AG09319 (cell line): ENCODE measurements at regions not wholly inside any gene's neighbourhood (a gene's known extent, or its start where the extent isn't known, plus 50 kb on each side); places are given as distances from the start of the nearest gene placed in this dataset.

Experiments used
- DNase-seq: peaks from one replicate; pipeline ENCODE4 v3.0.0-alpha.2; 2010; ENCODE audit warnings: low read depth; ENCODE audit errors: extremely low read depth
- TF ChIP-seq, protein P1 (sequence below): IDR thresholded peaks from 2 replicates; pipeline ENCODE4 v1.5.1; 2011; ENCODE audit warnings: low read depth, mild to moderate bottlenecking, inconsistent platforms, low read length, moderate library complexity

DNA sequence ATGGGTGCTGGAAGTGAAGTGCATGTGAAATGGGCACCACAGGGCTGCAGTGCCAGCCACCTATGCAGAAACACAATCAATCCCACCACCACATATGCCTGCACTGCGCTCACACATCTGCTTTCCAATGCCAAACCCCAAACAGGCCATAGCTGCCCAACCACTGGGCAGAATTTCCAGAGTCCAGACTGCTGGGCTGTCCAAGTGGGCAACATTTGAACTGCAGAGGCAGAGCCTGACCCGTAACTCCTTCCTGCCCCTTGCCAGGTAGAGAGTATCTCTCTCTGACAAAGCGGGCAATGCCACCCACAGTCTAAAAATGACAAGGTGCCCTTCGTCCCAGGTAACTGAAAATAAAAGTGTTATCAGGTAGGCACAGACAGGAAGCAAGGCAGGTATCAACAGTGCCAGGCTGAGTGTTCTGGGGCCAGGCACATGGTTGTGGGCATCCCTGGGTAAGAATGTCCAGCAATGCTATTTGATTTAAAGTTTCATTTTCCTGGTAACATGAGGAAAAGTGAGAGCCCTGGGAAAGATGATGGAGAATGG, 79.5 kb downstream of the FOXA2 start:
- no peak for DNase-seq
- TF ChIP-seq, protein P1, sequence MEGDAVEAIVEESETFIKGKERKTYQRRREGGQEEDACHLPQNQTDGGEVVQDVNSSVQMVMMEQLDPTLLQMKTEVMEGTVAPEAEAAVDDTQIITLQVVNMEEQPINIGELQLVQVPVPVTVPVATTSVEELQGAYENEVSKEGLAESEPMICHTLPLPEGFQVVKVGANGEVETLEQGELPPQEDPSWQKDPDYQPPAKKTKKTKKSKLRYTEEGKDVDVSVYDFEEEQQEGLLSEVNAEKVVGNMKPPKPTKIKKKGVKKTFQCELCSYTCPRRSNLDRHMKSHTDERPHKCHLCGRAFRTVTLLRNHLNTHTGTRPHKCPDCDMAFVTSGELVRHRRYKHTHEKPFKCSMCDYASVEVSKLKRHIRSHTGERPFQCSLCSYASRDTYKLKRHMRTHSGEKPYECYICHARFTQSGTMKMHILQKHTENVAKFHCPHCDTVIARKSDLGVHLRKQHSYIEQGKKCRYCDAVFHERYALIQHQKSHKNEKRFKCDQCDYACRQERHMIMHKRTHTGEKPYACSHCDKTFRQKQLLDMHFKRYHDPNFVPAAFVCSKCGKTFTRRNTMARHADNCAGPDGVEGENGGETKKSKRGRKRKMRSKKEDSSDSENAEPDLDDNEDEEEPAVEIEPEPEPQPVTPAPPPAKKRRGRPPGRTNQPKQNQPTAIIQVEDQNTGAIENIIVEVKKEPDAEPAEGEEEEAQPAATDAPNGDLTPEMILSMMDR: no peak

DNA sequence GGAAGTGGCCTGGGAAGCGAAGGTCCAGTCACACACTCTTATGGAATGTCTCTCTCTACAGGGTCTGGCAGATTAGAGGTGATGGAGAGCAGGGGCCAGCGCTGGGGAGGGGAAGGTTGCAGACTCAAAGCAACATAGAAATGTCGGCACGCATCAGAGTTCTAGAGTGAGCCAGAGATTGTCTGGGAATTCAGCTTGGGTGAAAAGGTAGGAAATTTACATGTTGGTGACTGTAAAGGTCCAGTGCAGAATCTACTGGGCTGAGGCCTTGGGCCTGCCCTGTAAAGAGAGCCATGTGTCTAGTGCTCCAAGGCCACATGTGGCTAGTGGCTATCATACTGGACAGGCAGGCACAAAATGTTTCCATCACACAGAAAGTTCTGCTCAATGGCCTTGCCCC, 80.8 kb downstream of the FOXA2 start:
- no peak for DNase-seq
- TF ChIP-seq, protein P1: no peak

DNA sequence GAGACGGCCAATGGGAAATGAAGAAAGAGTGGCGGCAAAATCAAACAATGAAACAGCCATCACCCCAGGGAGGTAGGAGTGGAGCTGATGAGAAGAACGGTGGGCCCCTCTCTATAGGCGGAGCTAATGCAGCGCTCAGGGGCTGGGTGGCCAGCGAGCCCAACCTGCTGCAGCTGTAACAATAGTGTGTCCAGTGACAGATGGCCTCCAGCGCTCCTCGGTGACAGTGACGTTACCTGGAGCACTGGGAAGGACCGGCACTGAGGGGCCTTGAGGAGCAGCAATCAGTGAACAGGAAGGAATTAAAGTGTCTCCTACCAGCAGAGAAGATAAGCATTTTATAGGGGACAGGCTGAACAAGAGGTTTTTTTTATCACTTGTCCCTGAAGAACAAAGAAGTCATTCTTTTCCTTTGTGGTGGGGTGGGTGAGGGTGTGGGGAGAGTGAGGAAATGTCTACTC, 81.6 kb downstream of the FOXA2 start:
- TF ChIP-seq, protein P1: no peak
- no peak for DNase-seq

DNA sequence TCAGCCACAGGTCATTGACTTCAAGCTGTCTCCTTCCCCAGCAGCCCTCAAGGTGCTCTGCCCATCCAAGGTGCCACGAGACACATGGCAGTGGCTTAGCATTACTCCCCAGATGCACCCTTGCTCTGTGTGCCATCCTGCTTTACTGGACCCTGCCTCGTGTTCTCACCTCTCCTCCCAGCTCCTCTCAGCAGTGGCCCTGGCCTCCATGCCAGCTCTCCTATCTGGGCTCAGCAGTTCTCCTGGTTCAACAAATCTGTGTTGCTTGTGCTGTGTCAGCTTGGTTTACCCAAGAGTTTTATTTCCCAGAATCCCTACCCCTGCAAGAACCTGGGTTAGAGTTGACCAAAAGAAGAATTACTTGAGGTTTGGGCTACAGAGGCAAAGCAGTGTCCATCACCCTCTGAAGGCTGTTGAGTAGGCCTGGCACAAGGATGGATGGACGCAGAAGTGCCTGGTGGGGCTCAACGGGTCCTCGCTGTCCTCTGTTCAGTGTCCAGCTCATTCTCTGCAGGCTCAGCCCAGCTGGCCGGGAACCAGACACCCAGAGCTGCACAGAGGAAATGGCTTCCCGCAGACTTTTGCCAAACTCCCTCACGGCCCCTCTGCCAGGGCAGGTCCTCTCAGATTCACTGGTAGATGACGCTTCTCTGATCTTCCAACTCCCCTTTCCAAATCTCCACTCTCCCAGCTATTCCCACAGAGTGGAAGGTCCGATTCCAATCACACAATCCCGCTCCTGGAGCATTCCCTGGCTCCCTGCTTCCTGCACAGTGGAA, 82.6 kb downstream of the FOXA2 start:
- TF ChIP-seq, protein P1: no peak
- DNase-seq: no peak

DNA sequence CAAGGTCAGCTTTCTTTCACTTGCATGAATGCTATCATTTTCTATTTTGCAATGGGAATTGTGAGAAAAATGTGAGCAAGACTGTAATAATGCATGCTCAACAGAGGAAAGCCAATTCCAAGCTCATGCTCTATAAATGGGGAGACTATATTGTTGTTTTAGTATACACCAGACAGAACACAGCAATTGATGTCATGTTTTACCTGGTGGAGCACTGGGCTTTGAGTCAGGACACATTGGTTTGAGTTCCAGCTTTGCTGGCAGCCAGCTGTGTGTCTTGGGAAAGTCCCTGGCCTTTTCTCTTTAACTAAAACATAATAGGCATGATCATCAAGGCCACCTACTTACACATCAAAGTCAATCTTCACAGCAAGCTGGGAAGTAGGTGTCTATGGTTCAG, 83.3 kb downstream of the FOXA2 start:
- TF ChIP-seq, protein P1: no peak
- DNase-seq: no peak

DNA sequence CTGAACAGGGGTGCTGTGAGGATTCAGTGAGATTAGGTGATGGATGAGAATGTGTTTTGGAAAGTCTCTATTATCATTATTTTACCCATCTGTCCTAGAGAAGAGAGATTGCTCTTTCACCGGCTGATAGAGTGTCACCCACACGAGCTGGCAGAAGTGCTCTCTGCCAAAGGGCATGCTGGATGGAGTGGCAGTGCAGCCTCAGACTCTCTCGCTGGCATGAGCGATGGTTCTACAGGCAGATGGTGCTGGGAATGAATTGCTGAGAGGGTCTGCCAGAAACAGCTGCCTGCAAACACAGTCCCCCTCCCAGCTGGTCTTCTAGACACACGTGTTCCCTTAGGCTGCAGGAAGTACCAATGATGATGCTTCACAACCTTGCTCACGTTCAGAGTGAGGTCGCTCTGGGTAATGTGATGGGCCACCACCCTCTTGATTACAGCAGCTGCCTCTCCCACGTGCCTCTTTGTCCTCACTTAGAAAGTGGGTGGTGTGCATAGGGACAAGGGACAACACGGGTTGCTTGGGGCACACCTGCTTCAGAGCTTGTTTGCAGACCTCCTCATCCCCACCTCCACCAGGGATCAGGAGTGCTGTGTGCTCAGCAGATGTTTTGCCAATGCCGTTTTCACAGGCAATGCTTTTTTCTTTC, 84.7 kb downstream of the FOXA2 start:
- DNase-seq: no peak
- TF ChIP-seq, protein P1: no peak

DNA sequence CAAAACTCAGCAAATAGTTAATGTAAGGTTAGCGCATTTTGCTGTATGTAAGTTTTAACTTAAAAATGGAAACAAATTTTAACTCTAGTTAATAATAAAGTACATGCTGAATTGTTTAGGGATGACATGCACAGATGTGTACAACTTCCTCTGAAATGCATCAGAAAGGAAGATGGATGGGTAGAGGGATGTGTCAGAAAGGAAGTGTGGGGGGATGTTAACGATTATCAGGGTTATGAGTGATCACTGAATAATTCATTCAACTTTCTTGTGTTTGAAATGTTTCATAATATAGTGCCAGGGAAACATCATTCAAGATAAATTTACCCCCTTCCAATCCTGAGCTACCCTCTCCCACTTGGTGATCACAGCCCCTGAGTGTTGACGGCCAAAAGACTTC, 87.6 kb downstream of the FOXA2 start:
- DNase-seq: no peak
- TF ChIP-seq, protein P1: no peak
